Kidney tubule cell (primary cell): ENCODE measurements at regions not wholly inside any gene's neighbourhood (a gene's known extent, or its start where the extent isn't known, plus 50 kb on each side); places are given as distances from the start of the nearest gene placed in this dataset.
A peak's percentile ranks its signal among the peaks of the same experiment; 100 is the strongest.

Experiments
- DNase-seq: peaks from one replicate; pipeline ENCODE4 v3.0.0-alpha.2; 2018; ENCODE audit warnings: low spot score

GRCh38 chr9:89655990-89656657 lies 51.3 kb downstream of the GADD45G start:
- no peak for DNase-seq

- no peak for DNase-seq
Observed at GRCh38 chr9:89657295-89657694, 52.5 kb downstream of the GADD45G start.

DNA sequence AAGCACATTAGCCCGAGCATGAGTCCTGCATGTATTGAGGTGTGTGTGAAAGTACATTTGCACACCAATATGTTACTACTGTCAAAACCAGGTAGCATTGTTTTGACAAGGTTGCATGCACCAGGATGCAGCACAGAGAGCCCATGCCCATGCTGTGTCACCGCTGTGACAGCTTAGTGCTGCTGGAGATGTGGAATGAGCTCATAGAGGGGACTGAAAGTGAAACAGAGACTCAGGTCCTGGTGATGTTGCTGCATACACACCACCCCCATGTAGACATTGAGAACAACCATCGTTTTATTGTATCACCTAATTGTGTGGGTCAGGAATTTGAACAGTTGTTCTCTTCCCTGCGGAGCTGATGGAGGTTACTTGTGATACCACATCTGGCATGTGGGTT lies 53.0 kb downstream of the GADD45G start:
- no peak for DNase-seq

GRCh38 chr9:89658401-89658800 lies 53.6 kb downstream of the GADD45G start:
- DNase-seq, result no peak

DNA sequence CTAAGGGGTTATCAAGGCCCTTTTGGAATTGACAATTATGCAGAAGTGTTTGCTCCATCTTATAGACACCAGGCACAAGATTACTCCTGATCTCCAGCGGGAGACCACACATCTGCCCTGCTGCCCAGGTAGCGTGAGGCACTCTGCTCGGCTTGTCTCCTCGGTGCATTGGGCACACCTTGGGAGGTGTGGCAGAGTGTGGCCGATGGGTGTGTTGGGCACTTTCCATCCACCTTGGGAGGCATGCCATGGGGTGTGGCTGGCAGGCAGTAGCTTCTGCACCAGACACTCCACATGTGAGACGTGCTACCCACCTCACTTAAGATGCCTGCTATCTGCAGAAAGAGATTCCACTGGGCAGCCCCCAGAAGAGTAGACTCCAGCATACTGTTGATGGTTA lies 54.1 kb downstream of the GADD45G start:
- no peak for DNase-seq

DNA sequence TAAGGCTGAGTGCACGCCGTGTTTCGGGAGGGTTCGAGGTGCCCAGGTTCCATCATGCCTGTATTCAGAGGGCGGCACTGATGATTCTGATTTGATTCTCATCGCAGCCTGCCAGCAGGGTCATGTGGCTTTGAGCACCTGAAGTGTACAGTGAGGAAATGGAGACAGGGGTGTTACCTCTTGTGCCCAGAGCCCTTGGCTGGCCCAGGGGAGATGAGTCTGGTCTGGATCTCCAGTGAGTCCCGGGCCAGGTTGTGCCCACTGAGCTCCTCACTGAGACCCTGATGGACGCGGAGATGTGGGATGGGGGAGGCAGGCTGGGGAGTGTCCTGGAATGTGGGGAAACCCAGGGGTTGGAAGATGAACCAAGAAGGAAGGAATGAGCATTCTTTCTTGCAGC lies 54.7 kb downstream of the GADD45G start:
- no peak for DNase-seq

GRCh38 chr9:89659891-89660685 lies 55.3 kb downstream of the GADD45G start:
- no peak for DNase-seq

GRCh38 chr9:89661391-89661949 lies 56.7 kb downstream of the GADD45G start:
- DNase-seq, result peak; percentile 44

DNA sequence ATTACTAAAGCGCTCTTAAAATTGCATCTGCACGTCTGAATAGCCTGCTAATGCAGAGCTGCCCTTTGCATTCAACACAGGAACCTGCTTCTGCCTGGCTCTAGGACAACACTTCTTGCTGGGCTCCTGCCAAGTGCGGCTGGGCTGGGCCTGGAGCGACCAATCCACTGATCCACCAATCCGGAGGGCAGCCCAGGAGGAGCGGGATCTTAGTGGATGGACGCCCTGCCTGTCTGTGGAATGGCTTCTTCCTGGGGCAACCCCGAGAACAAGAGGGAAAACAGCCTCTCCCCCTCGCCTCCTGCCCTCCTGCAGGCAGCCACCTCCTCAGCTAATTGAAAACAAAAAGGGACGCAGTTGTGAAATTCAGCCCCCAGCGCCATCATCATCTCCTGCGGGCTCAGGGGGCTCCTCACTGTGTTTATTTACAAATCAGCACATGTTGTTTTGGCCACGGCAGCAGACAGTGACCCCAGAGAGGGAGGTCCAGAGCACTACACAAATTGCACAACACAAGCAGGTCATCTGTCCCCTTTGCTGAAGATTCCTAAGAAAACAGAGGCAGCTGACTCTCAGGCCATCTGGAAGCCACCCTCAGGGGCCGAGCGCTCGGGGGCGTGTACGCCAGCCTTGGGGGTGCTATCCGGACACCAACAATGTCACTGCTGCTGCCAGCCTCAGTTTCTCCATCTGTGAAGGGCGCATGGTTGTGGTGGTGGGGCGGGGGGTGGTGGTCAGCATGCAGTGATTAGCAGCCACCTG lies 57.3 kb downstream of the GADD45G start:
- DNase-seq, result peak; percentile 91

GRCh38 chr9:89662718-89663613 lies 58.2 kb downstream of the GADD45G start:
- DNase-seq, result peak; percentile 43

DNA sequence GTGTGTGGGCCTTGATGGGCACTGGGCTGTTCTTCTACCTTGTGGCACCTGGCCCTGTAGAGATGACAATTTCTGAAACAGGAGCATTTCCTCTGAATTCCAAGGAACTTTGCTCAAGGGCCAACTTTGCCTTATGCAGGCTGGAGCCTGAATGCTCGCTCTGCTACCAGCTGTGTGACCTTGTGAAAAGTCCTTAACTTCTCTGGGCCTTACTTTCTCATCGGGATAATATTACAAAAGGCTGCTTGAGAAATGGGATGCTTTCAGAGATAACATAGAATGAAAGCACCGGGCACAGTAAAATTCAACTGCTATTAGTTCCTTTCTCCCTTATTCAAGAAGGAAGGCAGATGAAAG lies 58.8 kb downstream of the GADD45G start:
- DNase-seq, result no peak

- no peak for DNase-seq
Observed at GRCh38 chr9:89664010-89664409, 59.2 kb downstream of the GADD45G start.

DNA sequence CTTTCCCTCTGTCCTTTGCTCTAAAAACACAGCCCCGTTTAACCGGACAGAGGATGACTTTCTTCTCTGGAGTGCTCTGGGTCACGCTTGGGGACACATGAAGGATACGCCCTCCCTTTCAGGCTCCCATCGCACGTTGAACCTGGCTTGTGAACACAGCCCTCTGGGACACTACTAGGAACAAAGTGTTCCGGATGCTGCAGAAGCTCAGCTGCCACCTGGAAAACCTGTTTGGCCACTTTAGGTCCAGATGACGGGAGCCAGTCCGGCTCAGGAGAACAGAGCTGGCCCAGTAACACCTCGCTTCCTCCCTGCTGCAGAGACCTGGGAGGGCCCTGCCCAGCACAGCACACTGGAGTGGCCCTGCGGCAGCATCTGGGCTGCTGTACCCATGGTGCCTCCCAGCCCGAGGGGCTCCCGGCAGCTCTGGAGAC lies 60.1 kb downstream of the GADD45G start:
- DNase-seq, result peak; percentile 71

DNA sequence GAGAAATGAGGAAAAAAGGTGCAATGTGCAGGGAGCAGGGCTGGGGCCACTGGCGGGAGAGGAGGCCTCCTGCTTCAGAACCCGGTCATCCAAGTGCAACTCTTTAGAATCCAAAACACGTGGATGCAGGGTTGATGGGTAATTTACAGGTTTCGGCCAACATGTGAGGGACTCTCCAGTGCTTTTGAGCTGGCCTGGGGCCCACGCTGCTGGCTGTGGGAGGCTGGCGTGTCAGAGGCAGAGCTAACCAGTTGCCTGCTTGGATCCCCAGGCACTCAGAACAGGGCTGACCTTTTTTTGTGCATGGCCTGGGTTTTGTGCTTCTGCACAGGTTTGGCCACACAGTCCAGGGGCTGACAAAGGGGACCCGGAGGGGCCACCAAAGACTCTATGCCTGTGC lies 61.6 kb downstream of the GADD45G start:
- no peak for DNase-seq

GRCh38 chr9:89666950-89667349 lies 62.1 kb downstream of the GADD45G start:
- DNase-seq, result no peak

- DNase-seq, result no peak
Observed at GRCh38 chr9:89667726-89668125, 62.9 kb downstream of the GADD45G start.

GRCh38 chr9:89668216-89668865 lies 63.5 kb downstream of the GADD45G start:
- no peak for DNase-seq

DNA sequence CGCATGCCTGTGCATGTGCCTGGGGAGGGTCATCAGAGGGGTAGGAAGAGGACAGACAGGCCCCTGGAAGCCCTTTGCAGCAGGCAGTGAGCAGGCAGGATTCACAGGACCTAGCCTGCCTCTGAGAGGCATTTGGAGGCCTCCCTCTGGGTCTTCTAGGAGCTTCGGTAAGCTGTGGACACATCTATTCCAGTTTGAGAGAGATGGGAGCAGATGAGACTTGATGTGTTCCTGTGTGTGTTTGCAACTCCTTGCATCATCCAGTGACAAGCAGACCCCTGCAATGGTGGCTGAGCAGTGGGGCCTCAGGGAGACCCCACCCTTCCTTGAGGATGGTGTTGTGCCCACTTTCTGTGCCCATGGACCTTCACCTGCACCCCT lies 64.0 kb downstream of the GADD45G start:
- DNase-seq, result no peak

GRCh38 chr9:89669361-89669842 lies 64.6 kb downstream of the GADD45G start:
- DNase-seq, result no peak

GRCh38 chr9:89670114-89670513 lies 65.3 kb downstream of the GADD45G start:
- no peak for DNase-seq
